GM18907 (cell line): ENCODE measurements at regions not wholly inside any gene's neighbourhood (a gene's known extent, or its start where the extent isn't known, plus 50 kb on each side); places are given as distances from the start of the nearest gene placed in this dataset.
"Not testable (repeated sequence)": the region's sequence is repeated elsewhere in the genome, so short reads cannot be mapped to it uniquely, and the experiment has no call there.

ENCODE experiments used
- ATAC-seq: cut with Tn5 transposase; IDR thresholded peaks from one replicate; pipeline ENCODE4 v1.9.1; 2021; ENCODE audit warnings: mild to moderate bottlenecking, moderate library complexity; ENCODE audit not compliant: unreplicated experiment

DNA sequence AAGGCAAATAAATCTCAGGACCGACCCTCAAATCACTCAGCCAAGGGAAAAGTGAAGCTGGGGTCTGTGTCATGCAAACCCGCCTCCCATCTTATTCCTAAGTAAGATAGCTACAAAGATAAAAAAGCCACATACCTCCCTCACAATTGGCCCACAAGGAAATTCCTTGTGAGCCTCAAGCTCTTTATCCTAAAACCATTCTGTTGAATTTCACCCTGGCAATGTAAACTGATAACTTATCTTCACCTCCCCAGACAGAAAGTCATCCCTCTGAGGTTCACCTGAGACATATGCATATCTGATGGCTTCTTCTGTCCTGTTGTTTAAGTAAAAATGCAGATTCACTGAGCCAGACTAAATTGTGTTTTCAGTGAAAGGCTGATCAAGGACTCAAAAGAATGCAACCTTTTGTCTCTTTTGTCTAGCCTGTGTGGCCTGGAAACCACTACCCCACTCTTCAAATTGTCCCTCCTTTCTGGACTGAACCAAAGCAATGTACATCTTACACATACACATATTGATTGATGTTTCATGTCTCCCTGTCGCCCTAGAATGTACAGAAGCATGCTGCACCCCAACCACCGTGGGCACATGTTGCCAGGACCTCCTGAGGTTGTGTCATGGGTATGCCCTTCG lies 91.3 kb downstream of the MFAP3L start:
- ATAC-seq = no peak

DNA sequence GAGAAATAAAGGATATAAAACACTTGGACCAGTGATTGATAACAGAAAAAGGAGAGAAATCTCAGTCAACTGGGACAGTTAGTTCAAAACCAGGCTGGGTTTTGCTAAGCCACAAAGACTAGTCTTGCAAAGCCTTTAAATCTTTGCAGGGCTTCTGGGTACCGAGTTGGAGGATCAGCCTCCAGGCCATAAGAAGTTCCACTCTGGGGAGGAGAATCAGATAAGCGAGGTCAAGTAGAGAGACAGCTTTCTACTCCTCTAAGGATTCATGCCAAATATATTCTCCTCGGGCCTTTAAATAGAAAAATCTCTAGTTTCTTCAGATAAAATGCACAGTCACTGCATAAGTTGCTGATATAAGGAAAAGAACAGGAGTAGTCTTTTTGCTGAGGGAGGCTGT lies 92.7 kb downstream of the MFAP3L start:
- no peak for ATAC-seq

DNA sequence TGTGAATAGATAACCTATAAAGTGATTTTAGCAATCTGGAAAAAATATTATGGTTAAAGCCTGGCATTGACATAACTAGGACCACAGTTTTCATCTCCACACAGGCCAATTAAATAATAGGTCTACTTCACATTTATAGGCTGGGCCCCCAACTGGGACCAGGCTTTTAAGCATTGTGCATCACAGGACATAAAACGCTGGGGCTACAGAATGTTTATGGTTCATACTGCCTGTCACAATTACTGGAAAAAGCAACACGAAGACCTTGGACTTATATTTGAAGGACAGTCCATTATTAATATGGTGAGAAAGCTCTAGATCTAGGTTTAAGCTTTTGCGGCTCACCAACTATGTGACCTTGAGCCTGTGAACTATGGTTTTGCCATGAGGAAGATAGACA lies 94.2 kb downstream of the MFAP3L start:
- ATAC-seq = no peak

DNA sequence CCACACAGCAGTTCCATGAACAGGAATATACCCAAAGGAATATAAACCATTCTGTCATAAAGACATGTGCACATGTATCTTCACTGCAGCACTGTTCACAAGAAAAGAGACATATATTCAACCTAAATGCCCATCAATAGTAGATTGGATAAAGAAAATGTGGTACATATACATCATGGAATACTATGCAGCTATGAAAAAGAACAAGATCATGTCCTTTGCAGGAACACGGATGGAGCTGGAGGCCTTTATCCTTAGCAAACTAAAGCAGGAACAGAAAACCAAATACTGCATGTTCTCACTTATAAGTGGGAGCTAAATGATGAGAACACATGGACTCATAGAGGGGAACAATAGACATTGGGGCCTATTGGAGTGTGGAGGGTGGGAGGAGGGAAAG lies 95.4 kb downstream of the MFAP3L start:
- ATAC-seq = not testable (repeated sequence)

DNA sequence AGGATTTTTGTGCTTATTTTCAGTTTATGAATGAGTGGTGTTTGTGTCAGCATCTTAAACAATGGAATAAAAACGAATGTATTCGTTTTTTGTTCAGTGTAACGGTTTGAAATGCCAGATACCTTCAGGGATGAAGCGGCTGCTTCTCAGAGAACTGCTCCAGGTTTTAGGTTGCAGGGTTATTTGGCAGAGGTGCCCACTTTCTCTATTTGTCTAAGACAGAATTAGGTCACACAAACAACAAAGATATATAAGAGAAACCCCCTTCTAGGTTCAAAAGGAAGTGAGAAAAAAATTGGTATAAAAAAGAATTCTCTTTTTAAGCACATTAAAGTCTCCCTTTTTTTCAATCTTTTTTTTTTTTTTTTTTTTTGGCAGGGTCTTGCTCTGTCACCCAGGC lies 98.9 kb downstream of the MFAP3L start:
- ATAC-seq = no peak

DNA sequence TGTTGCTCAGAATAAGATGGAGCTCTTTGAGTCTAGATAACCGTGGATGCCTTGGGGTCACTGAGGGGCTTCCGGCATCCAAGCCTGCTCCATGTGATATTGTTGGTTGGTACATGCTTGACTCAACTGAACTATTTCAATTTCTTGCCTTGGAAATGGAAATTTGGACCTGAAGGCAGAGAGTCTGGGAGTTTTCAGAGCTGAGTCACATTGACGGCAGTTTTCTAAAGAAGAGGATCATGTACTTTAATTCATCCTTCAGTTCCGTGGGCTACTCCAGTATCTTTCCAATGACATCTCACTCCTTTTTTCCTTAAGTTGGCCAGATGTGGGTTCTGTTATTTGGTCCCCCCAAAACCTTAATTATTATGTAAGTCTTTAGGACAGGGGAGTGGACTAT lies 100.5 kb downstream of the MFAP3L start:
- no peak for ATAC-seq

DNA sequence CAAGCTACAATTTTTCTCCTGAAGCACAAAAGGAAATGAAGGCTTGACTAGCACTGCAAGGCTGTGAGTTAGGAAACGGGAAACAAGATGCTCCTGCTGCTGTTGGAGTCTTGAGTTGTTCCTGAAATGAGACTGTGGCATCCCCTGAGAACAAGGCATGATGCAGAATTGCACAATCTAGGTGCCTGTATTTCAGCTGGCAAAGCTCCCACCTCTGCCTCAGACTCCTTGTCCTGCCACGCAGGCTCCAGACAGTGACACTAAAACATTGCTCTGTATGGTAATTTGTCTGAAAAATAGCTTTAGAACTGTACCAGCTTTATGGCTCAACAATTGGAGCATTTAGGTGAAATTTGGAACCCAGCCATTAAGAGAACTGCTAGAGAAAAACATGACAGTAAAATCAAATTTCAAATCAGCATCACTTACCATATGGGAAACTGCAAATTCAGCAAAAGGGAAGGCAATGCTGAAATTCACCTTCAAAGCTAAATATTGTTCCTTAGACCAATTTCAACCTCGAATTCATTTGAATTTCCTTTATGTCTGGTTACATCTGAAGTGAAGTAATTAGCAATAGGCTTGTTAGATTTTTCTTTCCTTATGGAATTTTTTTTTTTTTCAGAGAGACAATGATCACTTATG lies 103.4 kb downstream of the MFAP3L start:
- ATAC-seq = no peak

DNA sequence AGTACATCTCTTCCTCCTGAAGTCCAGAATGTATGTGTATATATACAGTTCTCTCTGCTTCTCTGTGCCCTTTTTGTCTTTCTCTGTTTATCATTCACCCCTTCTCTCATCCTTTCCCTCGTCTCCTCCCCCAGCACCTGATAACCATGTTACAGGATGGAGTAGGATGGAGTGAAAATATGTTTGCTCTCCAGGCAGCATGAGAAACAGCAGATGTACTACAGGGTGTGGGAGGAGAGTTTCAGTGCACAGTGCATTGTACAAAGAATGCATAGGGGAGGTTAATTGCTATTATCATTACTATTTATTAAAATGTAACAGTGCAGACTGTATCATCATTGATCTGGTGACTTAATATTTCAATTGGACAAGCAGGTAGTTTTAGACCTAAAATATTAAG lies 104.5 kb downstream of the MFAP3L start:
- ATAC-seq = no peak

DNA sequence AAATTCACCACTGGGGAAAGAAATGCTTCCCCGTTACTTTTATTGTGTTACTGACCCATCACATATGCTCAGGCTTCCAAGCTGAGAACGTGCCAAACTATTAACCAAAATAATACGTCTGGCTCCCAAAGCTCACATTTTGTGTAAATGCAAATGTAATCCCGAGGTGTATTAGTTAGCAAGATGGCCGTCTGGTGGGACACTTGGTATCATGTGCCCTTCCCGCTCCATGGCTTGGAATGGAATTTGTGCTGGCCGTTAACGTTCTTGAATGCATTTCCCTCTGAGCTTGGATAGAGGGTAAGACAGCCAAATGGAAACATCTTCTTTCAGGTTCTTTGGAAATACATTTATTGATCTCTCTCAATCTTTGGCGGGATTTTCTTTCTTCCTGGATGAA lies 105.0 kb downstream of the MFAP3L start:
- no peak for ATAC-seq

DNA sequence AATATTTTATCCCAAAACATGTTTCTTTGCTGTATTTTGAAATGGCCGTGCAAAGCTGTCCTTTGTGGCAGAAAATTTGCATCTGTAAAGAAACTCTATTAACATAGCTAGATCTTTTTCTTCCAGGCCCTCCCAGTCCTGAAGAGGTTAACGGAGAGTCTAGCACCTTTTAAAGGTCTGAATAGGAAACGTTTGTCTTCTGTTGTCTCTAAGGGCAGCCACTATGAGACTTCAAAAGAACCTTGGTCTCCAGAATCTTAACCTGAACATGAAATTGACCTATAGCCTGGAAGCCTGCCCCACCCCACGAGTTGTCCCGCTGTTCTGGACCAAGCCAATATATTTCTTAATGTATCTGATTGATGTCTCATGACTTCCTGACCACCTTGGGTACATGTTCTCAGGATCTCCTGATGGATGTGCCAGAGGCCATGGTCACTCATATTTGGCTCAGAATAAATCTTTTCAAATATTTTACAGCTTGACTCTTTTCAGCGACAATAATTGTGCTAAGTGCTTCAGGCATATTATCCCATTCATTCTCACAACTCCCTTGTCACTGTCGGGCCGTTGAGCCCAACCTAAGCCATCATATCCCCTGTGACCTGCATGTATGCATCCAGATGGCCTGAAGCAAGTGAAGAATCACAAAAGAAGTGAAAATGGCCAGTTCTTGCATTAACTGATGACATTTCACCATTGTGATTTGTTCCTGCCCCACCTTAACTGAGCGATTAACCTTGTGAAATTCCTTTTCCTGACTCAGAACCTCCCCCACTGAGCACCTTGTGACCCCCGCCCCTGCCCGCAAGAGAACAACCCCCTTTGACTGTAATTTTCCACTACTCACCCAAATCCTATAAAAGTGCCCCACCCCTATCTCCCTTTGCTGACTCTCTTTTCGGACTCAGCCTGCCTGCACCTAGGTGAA lies 106.7 kb downstream of the MFAP3L start:
- not testable (repeated sequence) for ATAC-seq

DNA sequence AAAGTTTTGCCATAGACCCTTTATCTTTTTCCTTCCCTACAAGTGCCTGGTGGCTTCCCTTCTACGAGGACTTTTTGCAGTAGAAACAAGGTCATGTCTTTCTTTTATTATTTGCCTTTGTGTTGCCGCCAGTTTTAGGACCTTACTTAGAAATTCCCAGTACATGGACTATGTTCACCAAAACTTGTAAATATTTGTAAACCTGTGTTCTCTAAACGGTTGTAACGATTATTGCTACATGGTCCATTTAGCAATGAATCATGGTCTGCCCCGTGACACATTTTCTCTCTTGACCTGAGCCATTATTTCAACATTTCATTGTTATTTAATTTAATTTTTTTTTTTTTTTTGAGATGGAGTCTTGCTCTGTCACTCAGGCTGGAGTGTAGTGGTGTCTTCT lies 110.7 kb downstream of the MFAP3L start:
- no peak for ATAC-seq

DNA sequence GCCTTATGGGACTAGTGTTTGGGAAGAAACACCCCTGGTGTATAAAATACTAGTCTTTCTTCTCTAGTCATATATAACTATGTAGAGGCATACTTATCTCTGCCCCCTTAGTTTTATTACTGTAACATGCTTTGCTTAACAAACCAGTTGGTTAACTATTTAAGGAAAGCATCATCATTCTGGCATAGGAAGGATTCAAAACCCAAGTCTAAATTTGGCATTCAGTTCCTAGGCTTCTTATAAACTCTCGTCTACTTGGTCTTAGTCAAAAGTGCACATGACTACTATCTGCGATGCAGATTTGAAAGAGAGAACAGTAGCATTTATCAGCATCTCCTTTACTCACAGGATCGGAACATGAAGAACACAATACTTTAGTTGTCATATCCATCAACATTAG lies 111.3 kb downstream of the MFAP3L start:
- ATAC-seq = no peak

DNA sequence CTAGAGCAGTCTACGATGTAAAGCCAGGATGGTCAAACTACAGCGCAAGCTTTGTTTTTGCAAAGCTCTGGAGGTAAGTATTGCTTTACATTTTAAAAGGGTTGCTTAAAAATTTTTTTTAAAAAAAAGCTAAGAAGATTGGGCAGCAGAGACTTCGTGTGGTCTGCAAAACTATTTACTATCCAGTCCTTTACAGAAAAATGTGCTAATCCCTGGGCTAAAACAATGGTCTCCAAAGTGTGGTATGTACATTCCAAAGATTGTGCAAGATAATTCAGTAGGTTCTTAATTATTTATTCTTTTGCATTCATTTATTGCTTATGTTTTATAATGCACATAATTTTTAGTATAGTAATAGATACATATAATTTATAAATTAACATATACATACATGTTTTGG lies 113.2 kb downstream of the MFAP3L start:
- ATAC-seq = no peak

DNA sequence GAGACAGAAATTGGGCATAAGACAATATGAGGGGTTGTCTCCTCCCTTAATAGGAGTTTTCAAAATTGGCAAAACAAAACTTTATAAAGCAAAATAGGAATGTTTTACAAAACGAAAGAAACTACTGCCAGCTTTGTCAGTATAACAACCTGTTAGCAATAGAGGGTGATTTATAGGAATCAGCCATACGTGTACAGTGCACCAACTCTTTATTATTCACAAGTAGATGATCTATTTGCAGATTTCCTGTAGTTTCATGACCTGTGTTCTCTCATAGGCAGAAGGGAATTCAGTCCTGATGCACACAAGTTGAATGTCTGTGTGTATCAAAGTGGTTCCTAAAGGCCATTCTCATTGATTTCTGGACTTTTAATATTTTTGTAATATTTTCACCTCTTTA lies 116.3 kb downstream of the MFAP3L start:
- ATAC-seq = no peak

DNA sequence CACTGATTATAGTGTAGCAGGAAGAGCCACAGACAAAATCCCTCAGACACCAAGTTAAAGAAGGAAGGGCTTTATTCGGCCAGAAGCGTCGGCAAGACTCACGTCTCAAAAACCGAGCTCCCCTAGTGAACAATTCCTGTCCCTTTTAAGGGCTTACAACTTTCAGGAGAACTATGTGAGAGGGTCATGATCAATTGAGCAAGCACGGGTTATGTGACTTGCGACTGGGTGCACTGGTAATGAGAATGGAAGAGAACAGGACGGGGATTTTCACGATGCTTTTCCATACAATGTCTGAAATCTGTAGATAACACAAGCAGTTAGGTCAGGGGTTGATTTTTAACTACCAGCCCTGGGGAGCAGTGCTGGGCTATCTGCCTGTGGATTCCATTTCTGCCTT lies 116.7 kb downstream of the MFAP3L start:
- no peak for ATAC-seq

DNA sequence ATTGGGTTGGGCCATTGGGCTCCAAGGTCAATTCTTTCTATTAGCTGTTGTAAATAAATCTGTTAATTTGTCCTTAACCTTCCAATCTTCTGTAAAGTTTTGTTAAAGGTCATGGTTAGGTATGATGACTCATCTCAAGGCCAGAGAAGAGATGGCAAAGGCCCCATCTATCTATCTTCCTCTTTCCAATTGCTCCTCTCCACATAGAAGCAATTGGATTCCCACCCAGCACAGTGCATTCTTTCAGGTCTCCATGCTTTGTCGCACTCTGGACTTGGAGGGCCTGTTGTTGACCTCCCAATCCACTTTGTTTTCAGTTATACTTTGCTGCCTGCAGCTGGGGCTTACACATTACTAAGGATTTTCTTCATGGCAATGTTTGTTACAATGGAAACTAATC lies 118.5 kb downstream of the MFAP3L start:
- no peak for ATAC-seq

DNA sequence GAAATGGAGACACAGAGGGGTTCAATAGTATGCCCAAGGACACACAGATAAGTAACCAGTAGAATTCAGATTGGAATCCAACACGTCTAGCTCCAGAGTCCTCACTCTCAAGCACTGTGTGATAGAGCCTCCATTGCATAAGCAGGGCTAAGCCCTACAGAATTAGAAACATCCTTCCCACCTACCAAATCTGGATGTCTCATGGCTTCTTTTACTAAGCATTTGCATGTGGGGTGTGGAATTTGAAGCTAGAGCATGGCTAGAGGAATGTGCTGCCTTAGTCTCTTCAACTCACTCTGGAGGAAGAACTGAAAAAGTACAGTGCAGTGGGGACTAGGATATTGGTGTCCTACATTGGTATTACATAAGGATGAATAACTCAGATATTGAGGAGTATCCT lies 119.4 kb downstream of the MFAP3L start:
- ATAC-seq = no peak

DNA sequence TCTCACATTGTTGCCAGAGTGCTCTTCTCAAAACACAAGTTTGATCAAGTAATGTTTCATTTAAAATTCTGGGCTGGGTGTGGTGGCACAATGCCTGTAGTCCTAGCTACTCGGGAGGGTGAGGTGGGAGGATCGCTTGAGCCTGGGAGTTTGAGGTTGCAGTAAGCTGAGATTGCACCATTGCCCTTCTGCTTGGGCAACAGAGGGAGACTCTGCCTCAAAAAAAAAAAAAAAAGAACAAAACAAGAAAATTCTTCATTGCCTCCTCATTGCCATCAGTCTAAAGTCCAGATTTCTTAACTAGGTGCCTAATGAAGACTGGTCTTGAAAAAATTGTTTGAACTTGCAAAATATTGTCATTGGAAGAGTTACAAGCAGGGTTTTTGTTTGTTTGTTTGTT lies 120.1 kb downstream of the MFAP3L start:
- ATAC-seq = no peak

DNA sequence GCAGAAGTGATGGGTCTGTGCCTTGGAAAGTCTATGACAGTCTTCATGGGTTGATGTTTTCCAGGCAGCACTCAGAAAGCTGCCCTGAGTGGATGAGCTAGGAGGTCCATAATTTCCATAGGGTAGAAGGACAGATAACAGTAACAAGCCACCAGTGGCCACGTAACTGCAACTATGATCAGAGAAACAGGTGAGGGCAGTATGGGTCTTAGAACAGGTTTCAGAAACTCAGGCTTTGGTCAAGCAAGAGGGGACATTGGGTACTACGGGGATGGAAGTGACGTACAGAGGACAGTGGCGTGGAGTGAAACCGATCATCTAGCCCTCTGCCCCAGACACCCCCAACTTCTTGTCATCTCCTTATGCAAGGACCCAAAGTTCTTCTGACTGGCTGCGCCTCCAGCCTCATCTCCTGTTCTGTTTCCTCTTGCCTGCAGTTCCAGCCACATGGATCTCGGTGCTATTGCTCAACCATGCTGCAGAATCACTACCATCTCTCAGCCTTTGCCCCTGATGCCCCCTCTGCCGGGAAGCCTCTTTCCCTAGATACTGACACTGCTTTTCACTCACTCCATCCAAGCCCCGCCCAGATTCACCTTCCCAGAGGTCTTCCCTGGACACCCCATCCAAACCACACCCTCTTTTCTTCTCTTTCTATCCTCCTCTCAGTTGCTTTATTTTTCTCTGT lies 123.4 kb downstream of the MFAP3L start:
- ATAC-seq = no peak

DNA sequence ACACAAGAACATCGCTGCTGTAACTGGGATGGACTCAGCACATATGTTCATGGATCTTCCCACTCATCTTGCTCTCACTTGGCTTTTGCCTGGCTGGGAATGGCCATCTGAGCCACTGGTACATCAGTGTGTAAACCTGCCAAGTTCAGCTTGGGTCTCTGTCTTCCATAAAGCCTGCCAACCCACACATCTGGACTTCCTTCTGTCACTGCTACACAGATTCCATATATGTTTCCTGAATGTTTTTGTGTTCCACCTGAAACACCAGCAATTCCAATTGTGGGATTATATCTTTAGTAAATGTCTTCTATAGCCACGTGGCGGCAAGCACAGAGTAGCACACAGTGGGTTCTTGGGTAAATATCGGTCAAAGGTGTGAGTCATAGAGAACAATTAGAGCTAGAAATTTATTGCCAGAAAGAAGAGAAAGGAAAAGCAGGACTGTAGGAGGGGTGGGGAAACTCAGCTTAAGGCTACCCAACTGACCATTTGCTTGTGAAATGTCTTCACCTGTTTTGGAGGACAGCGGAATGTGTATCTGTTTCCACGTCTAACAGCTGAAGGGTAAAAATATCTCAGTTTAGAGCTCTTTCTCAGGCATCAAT lies 125.9 kb downstream of the MFAP3L start:
- no peak for ATAC-seq

DNA sequence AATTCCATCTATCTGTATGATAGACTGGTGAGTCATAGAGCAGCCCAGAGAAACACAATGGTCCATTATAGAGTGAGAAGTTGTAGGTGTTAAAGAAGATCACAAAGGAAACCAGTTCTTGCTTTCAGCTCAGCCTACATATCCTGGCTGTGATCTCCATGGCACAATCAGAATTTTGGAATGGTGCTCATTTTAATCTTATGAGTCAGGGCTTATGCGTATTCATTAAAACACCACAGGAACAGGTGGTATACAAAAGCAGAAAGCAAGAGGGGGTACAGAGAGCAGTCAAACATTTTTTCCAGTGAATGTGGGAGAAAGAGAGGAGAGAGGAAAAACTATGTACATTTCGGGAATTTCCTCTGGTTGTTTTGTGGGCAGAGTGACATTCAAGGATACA lies 126.9 kb downstream of the MFAP3L start:
- no peak for ATAC-seq
